ENCODE measurements at regions not wholly inside any gene's neighbourhood (a gene's known extent, or its start where the extent isn't known, plus 50 kb on each side); places are given as distances from the start of the nearest gene placed in this dataset.

DNA sequence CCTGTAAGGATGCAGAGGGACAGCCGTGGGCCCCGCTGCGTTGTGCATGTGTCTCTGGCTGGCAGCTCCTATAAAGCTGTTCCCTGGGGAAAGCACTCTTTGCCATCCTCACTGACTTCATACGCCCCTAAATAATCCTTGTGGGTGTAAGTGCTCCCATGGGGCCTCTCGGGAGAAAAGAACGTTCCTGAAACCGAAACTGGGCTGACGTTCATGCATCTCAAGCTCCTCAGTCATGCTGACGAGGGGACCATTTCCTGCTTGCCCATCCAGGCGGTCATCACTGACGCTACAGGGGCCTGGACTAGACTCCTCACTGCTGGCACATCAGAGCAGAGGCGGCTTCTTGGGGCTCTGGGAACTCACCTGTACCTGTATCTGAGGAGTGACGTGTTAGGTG lies 73.1 kb upstream of the USP24 start:
- in situ Hi-C loops (cut with HindIII; ENCODE audit: low pct_unique_long_range_greater_than_20kb, low sequenced_read_pairs): no loop called here
- no peak for TF ChIP-seq JUND (IDR thresholded peaks at IDR 0.05; ENCODE audit: low read depth)
- DNase-seq (ENCODE audit: low read depth in 1 of 2, low spot score in 1 of 2): no peak

- no peak for TF ChIP-seq JUND (IDR thresholded peaks at IDR 0.05; ENCODE audit: low read depth)
- in situ Hi-C loops (cut with HindIII; ENCODE audit: low pct_unique_long_range_greater_than_20kb, low sequenced_read_pairs): no loop called here
- no peak for DNase-seq (ENCODE audit: low read depth in 1 of 2, low spot score in 1 of 2)
These were observed 72.6 kb upstream of the USP24 start for GRCh38 chr1:55287723-55288122.

DNA sequence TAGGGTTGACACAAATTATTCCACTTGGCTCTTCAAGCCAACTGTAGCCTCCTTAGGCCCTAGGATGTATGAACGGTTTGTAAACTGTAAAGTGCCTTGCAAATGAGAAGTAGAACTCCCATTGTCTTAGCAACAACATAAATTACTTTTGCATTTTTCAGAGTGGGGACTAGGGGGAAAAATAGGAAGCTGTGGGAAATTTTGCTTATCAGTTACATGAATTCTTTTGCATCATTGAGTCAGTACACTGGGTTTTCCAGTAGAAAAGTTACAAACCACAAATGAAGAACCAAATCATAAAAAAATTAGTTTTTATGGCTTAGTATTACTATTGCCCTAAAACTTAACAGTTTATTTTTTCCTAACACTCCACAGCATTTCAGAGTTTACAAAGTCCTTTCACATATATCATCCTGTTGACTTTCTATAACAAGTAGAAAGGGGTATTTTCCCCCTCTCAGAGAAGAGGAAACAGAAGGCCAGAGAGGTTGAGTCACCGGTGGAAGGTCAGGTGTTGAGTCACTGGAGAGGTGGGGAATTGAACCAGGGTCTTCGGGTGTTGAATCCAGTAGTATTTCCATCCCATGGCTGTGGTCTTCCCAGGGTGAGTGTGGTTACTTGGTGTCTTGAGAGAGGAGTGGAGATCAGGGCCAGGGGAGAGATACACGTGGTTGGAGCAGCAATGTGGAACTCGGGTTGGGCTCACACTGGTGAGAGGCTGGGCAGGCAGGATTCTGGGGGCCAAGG lies 71.9 kb upstream of the USP24 start:
- in situ Hi-C loops (cut with HindIII; ENCODE audit: low pct_unique_long_range_greater_than_20kb, low sequenced_read_pairs): no loop called here
- no peak for TF ChIP-seq JUND (IDR thresholded peaks at IDR 0.05; ENCODE audit: low read depth)
- no peak for DNase-seq (ENCODE audit: low read depth in 1 of 2, low spot score in 1 of 2)

- in situ Hi-C loops (cut with HindIII; ENCODE audit: low pct_unique_long_range_greater_than_20kb, low sequenced_read_pairs): no loop called here
- DNase-seq (ENCODE audit: low read depth in 1 of 2, low spot score in 1 of 2): peak in 1 of 2 experiments; percentile 71
- TF ChIP-seq JUND (IDR thresholded peaks at IDR 0.05; ENCODE audit: low read depth): no peak
These were observed 70.7 kb upstream of the USP24 start for GRCh38 chr1:55285834-55286233.

DNA sequence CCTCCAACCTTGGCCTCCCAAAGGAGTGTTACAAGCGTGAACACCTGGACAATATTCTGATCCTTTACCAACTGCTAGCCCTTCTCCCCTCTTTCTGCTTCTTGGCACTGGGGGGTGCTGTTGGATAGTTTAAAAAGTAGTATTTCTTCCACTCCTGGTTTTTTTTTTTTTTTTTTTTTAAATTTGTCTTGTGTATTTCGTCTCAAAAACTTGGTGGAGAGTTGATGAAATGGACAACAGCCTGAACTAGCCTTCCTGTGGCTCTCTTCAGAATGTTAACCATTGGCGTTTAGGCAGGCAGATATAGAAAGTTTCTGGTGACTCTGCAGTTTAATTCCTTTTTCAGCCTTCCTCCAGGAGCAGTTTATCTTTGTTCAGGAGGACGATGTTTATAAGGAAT lies 69.7 kb upstream of the USP24 start:
- DNase-seq (ENCODE audit: low read depth in 1 of 2, low spot score in 1 of 2): peak in 1 of 2 experiments; percentile 60
- in situ Hi-C loops (cut with HindIII; ENCODE audit: low pct_unique_long_range_greater_than_20kb, low sequenced_read_pairs): no loop called here
- TF ChIP-seq JUND (IDR thresholded peaks at IDR 0.05; ENCODE audit: low read depth): no peak

GRCh38 chr1:55282058-55282457 lies 66.9 kb upstream of the USP24 start:
- TF ChIP-seq JUND (IDR thresholded peaks at IDR 0.05; ENCODE audit: low read depth): no peak
- in situ Hi-C loops (cut with HindIII; ENCODE audit: low pct_unique_long_range_greater_than_20kb, low sequenced_read_pairs): no loop called here

DNA sequence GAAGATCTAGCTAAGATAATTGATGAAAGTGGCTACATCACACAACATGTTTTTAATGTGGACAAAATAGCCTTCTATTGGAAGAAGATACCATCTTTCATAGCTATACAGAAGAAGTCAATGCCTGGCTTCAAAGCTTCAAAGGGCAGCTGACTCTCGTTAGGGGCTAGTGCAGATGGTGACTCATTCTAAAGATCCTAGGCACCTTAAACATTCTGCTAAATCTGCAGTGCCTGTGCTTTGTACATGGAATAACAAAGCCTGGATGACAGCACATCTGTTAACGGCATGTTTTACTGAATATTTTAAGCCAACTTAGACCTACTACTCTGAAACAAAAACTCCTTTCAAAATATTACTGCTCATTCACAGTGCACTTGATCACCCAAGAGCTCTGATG lies 65.6 kb upstream of the USP24 start:
- no peak for DNase-seq (ENCODE audit: low read depth in 1 of 2, low spot score in 1 of 2)
- TF ChIP-seq JUND (IDR thresholded peaks at IDR 0.05; ENCODE audit: low read depth): no peak
- in situ Hi-C loops (cut with HindIII; ENCODE audit: low pct_unique_long_range_greater_than_20kb, low sequenced_read_pairs): no loop called here

More at GRCh38 chr1:55282058-55282457, 66.9 kb upstream of the USP24 start:
- no peak for DNase-seq (ENCODE audit: low read depth in 1 of 2, low spot score in 1 of 2)

DNA sequence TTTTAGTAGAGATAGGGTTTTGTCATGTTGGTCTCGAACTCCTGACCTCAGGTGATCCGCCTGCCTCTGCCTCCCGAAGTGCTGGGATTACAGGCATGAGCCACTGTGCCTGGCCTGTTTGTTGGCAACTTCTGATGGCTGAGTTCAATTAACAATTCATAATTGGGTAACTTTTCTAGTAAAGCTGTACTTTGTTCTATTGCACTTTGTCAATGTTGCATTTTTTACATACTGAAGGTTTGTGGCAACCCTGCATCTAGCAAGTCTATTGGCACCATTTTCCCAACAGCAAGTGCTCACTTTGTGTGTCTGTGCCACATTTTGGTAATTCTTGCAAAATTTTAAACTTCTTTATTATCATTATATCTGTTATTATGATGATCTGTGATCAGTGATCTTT lies 64.5 kb upstream of the USP24 start:
- TF ChIP-seq JUND (IDR thresholded peaks at IDR 0.05; ENCODE audit: low read depth): no peak
- DNase-seq (ENCODE audit: low read depth in 1 of 2, low spot score in 1 of 2): no peak
- in situ Hi-C loops (cut with HindIII; ENCODE audit: low pct_unique_long_range_greater_than_20kb, low sequenced_read_pairs): no loop called here

GRCh38 chr1:55278378-55278777 lies 63.2 kb upstream of the USP24 start:
- no peak for TF ChIP-seq JUND (IDR thresholded peaks at IDR 0.05; ENCODE audit: low read depth)
- in situ Hi-C loops (cut with HindIII; ENCODE audit: low pct_unique_long_range_greater_than_20kb, low sequenced_read_pairs): no loop called here
- DNase-seq (ENCODE audit: low read depth in 1 of 2, low spot score in 1 of 2): no peak

GRCh38 chr1:55277377-55278130 lies 62.4 kb upstream of the USP24 start:
- no peak for TF ChIP-seq JUND (IDR thresholded peaks at IDR 0.05; ENCODE audit: low read depth)
- in situ Hi-C loops (cut with HindIII; ENCODE audit: low pct_unique_long_range_greater_than_20kb, low sequenced_read_pairs): no loop called here
- DNase-seq (ENCODE audit: low read depth in 1 of 2, low spot score in 1 of 2): peak; percentile 49 to 74

GRCh38 chr1:55276671-55277376 lies 61.7 kb upstream of the USP24 start:
- no peak for DNase-seq (ENCODE audit: low read depth in 1 of 2, low spot score in 1 of 2)
- TF ChIP-seq JUND (IDR thresholded peaks at IDR 0.05; ENCODE audit: low read depth): no peak
- in situ Hi-C loops (cut with HindIII; ENCODE audit: low pct_unique_long_range_greater_than_20kb, low sequenced_read_pairs): no loop called here

DNA sequence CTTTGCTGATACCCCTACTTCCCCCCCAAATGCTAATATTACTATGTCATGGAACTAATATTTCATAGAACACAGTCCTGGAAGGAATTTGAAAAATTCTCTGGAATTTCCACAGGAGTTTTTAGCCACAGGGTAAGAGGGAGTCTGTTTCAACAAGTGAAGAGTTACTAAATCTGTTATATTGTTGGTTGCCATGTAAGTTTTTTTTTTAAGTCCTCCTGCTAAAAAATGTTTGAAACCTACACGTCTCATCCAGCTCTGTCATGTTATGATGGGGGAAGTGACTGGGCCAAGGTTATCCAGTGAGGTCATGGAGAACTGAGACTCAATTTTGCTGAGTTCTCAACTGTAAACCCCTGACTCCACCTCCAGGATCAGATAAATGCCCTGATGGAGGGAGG lies 60.8 kb upstream of the USP24 start:
- in situ Hi-C loops (cut with HindIII; ENCODE audit: low pct_unique_long_range_greater_than_20kb, low sequenced_read_pairs): no loop called here
- no peak for TF ChIP-seq JUND (IDR thresholded peaks at IDR 0.05; ENCODE audit: low read depth)
- DNase-seq (ENCODE audit: low read depth in 1 of 2, low spot score in 1 of 2): no peak
